DOHH2 (cell line): ENCODE measurements at regions not wholly inside any gene's neighbourhood (a gene's known extent, or its start where the extent isn't known, plus 50 kb on each side); places are given as distances from the start of the nearest gene placed in this dataset.

Source experiments
- EZH2phosphoT487 ChIP-seq: fragments of 200-600 bp; sonication (generic); IDR thresholded peaks from 2 replicates; pipeline ENCODE4 v1.6.1; 2017; ENCODE audit warnings: borderline replicate concordance, mild to moderate bottlenecking, antibody characterized with exemption, low read length, moderate library complexity, mixed read lengths
- TF ChIP-seq, protein P1 (sequence below): fragments of 200-600 bp; sonication (generic); IDR thresholded peaks from one replicate; pipeline ENCODE4 v1.5.1; 2014; ENCODE audit warnings: antibody characterized with exemption, mild to moderate bottlenecking, low read depth, low read length; ENCODE audit not compliant: poor library complexity, severe bottlenecking

DNA sequence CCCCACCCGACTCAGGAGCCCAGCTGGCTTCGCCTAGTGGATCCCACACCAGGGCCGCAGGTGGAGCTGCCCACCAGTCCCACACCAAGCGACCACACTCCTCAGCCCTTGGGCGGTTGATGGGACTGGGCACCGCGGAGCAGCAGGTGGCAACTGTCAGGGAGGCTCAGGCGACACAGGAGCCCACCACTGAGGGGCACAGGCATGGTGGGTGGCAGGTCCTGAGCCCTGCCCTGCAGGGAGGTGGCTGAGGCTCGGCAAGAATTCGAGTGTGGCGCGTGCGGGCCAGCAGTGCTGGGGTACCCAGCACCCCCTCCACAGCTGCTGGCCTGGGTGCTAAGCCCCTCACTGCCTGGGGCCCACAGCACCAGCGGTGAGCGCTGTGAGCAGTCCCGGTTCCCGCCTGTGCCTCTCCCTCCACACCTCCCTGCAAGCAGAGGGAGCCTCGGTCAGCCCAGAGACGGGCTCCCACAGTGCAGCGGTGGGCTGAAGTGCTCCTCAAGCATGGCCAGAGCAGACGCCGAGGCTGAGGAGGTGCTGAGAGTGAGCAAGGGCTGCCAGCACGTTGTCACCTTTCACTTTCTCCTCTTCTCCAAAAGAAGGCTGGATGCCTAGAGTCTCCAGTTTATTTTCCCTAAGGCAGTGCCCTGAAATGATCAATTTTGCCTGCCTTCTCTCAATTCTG is 1440.7 kb upstream of the ZEB2 start:
- TF ChIP-seq, protein P1, sequence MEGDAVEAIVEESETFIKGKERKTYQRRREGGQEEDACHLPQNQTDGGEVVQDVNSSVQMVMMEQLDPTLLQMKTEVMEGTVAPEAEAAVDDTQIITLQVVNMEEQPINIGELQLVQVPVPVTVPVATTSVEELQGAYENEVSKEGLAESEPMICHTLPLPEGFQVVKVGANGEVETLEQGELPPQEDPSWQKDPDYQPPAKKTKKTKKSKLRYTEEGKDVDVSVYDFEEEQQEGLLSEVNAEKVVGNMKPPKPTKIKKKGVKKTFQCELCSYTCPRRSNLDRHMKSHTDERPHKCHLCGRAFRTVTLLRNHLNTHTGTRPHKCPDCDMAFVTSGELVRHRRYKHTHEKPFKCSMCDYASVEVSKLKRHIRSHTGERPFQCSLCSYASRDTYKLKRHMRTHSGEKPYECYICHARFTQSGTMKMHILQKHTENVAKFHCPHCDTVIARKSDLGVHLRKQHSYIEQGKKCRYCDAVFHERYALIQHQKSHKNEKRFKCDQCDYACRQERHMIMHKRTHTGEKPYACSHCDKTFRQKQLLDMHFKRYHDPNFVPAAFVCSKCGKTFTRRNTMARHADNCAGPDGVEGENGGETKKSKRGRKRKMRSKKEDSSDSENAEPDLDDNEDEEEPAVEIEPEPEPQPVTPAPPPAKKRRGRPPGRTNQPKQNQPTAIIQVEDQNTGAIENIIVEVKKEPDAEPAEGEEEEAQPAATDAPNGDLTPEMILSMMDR = no peak
- TF ChIP-seq EZH2phosphoT487 = no peak
